Neuronal stem cell (in vitro differentiated cells): ENCODE measurements at regions not wholly inside any gene's neighbourhood (a gene's known extent, or its start where the extent isn't known, plus 50 kb on each side); places are given as distances from the start of the nearest gene placed in this dataset.

Source experiments
- DNase-seq: peaks from one replicate; pipeline ENCODE4 v3.0.0-alpha.2; 2013; ENCODE audit warnings: low spot score
- H2AFZ ChIP-seq: one replicate; pipeline ENCODE4 v1.6.1; 2013; ENCODE audit warnings: mild to moderate bottlenecking, low read length, inconsistent platforms
- H2AK5ac ChIP-seq: 2 replicates; pipeline ENCODE4 v1.6.1; 2013; ENCODE audit warnings: low read depth, mild to moderate bottlenecking, inconsistent platforms, low read length, moderate library complexity, mixed read lengths
- H2BK120ac ChIP-seq: 2 replicates; pipeline ENCODE4 v1.6.1; 2013; ENCODE audit warnings: low read depth, mild to moderate bottlenecking, inconsistent platforms, low read length, moderate library complexity, mixed read lengths
- H2BK12ac ChIP-seq: one replicate; pipeline ENCODE4 v1.6.1; 2013; ENCODE audit warnings: low read length, inconsistent platforms
- H2BK15ac ChIP-seq: 2 replicates; pipeline ENCODE4 v1.6.1; 2013; ENCODE audit warnings: mild to moderate bottlenecking, low read length, inconsistent platforms, mixed read lengths
- H2BK5ac ChIP-seq: one replicate; pipeline ENCODE4 v1.6.1; 2013; ENCODE audit warnings: inconsistent platforms, mild to moderate bottlenecking, low read length, moderate library complexity
- H3K14ac ChIP-seq: one replicate; pipeline ENCODE4 v1.6.1; 2013; ENCODE audit warnings: low read length, inconsistent platforms
- H3K18ac ChIP-seq: 2 replicates; pipeline ENCODE4 v1.6.1; 2013; ENCODE audit warnings: low read length, inconsistent platforms
- H3K23ac ChIP-seq: 2 replicates; pipeline ENCODE4 v1.6.1; 2013; ENCODE audit warnings: low read depth, mild to moderate bottlenecking, mixed read lengths, low read length, inconsistent platforms; ENCODE audit not compliant: poor library complexity
- H3K27ac ChIP-seq: replicated peaks from 3 replicates; pipeline ENCODE4 v1.5.1; 2013; ENCODE audit warnings: low read length, inconsistent platforms
- H3K27me3 ChIP-seq, 3 experiments: 2 replicates each; pipeline ENCODE4 v1.6.1; 2013; ENCODE audit warnings: low read length in 3 of 3, mild to moderate bottlenecking in 2 of 3, inconsistent platforms in 1 of 3, low read depth in 1 of 3, mixed read lengths in 1 of 3, moderate library complexity in 1 of 3; ENCODE audit not compliant: control insufficient read depth in 3 of 3, insufficient read depth in 3 of 3
- H3K36me3 ChIP-seq, 2 donors: replicated peaks in 1 of 2; 2 replicates each; pipeline ENCODE4 v1.6.1; 2013; ENCODE audit warnings: low read length in 2 of 2; ENCODE audit not compliant: control insufficient read depth in 2 of 2, insufficient read depth in 2 of 2
- H3K4ac ChIP-seq: 2 replicates; pipeline ENCODE4 v1.6.1; 2013; ENCODE audit warnings: inconsistent platforms, mild to moderate bottlenecking, low read length, moderate library complexity
- H3K4me1 ChIP-seq, 2 donors: 1 replicate in 1 of 2; 2 replicates in 1 of 2; pipeline ENCODE4 v1.6.1; 2013; ENCODE audit warnings: low read length in 2 of 2, low read depth in 1 of 2; ENCODE audit not compliant: control insufficient read depth in 2 of 2, insufficient read depth in 1 of 2
- H3K4me2 ChIP-seq: one replicate; pipeline ENCODE4 v1.6.1; 2013; ENCODE audit warnings: mild to moderate bottlenecking, low read length, inconsistent platforms; ENCODE audit not compliant: insufficient read depth, poor library complexity, severe bottlenecking
- H3K4me3 ChIP-seq, 2 donors: 2 replicates each; pipeline ENCODE4 v1.5.1; 2013; ENCODE audit warnings: low read length in 2 of 2, mild to moderate bottlenecking in 2 of 2, inconsistent platforms in 1 of 2, moderate library complexity in 1 of 2
- H3K79me1 ChIP-seq: one replicate; pipeline ENCODE4 v1.6.1; 2013; ENCODE audit warnings: low read depth, mild to moderate bottlenecking, inconsistent platforms, low read length, moderate library complexity
- H3K9ac ChIP-seq: one replicate; pipeline ENCODE4 v1.6.1; 2013; ENCODE audit warnings: mild to moderate bottlenecking, low read depth, low read length, inconsistent platforms; ENCODE audit not compliant: poor library complexity
- H3K9me3 ChIP-seq, 2 donors: replicated peaks in 1 of 2; 2 replicates each; pipeline versions ENCODE3 to v1.6.1; 2013; ENCODE audit warnings: low read length in 2 of 2, mild to moderate bottlenecking in 2 of 2, inconsistent platforms in 1 of 2, low read depth in 1 of 2, mixed read lengths in 1 of 2, moderate library complexity in 1 of 2; ENCODE audit not compliant: control insufficient read depth in 2 of 2, insufficient read depth in 1 of 2
- H4K8ac ChIP-seq: one replicate; pipeline ENCODE4 v1.6.1; 2013; ENCODE audit warnings: low read depth, mild to moderate bottlenecking, inconsistent platforms, low read length, moderate library complexity
- H4K91ac ChIP-seq: one replicate; pipeline ENCODE4 v1.6.1; 2013; ENCODE audit warnings: low read length, low read depth, mild to moderate bottlenecking, inconsistent platforms; ENCODE audit not compliant: poor library complexity
- WGBS, 2 donors: extraction: QIAGEN DNeasy Blood & Tissue Kit; methylation state at CpG; one replicate each; pipeline ENCODE4 v1.1.7; 2013; ENCODE audit warnings: missing lambda C conversion rate in 2 of 2, mixed read lengths in 1 of 2; ENCODE audit not compliant: insufficient read length in 2 of 2, insufficient replicate concordance in 1 of 2; ENCODE audit errors: extremely low coverage in 2 of 2; 5-methylcytosine and 5-hydroxymethylcytosine counted together

DNA sequence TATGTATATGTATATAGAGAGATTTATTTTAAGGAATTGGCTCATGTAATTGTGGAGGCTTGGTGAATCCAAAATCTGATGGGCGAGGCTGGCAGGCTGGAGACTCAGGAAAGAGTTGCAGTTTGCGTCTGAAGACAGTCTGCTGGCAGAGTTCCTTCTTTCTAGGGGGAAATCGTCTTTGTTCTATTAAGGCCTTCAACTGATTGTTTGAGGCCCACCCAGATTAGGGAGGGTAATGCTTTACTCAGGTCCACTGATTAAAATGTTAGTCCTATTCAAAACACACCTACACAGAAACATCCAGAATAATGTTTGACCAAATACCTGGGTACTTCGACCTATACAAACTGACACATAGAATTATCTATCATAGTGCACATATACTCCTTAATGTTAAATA, 149.5 kb downstream of the NAA11 start:
- H2BK120ac ChIP-seq = no peak overlapping the region
- no peak overlapping the region for H3K18ac ChIP-seq
- H3K4me3 ChIP-seq = no peak overlapping the region
- no peaks in the 10 kb centered on the region for H3K27me3 ChIP-seq
- no peak overlapping the region for H2BK5ac ChIP-seq
- no peak overlapping the region for H2AK5ac ChIP-seq
- peaks cover 0 to 2% of the 10 kb centered on the region in 2 donors for H3K4me1 ChIP-seq
- H3K4ac ChIP-seq = no peak overlapping the region
- no peak overlapping the region for H2AFZ ChIP-seq
- H3K9me3 ChIP-seq = no peaks in the 10 kb centered on the region
- no peak overlapping the region for H2BK12ac ChIP-seq
- no peak overlapping the region for H3K9ac ChIP-seq
- no peak overlapping the region for H3K14ac ChIP-seq
- H3K23ac ChIP-seq = no peak overlapping the region
- H3K79me1 ChIP-seq = no peaks in the 10 kb centered on the region
- no peak overlapping the region for H4K91ac ChIP-seq
- no peak overlapping the region for H3K4me2 ChIP-seq
- DNase-seq = no peak
- H4K8ac ChIP-seq = no peak overlapping the region
- no peak overlapping the region for H3K27ac ChIP-seq
- H2BK15ac ChIP-seq = no peak overlapping the region
- H3K36me3 ChIP-seq = no peaks in the 10 kb centered on the region
- no CpG with 5 or more reads among the region's 4 CpGs for WGBS, 2 donors

DNA sequence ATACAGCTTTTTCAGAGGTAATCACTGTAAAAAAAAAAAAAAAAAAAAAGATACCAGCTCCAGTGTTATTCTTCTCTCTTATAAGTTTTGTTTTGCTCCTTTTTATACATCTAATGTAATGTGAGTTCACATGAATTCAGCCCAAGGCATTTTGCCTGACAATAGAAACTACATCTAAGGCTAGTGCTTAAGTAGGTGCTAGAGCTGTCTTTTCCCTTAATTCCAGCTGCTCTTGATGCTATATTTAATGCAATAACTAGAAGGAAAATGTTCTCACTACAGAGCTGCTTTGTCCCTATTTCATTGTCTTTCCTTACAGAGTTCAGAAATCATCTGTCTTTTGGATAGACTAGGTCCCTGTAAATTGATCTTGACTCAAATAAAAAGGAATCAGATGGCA, 150.1 kb downstream of the NAA11 start:
- no peak overlapping the region for H3K4me3 ChIP-seq

DNA sequence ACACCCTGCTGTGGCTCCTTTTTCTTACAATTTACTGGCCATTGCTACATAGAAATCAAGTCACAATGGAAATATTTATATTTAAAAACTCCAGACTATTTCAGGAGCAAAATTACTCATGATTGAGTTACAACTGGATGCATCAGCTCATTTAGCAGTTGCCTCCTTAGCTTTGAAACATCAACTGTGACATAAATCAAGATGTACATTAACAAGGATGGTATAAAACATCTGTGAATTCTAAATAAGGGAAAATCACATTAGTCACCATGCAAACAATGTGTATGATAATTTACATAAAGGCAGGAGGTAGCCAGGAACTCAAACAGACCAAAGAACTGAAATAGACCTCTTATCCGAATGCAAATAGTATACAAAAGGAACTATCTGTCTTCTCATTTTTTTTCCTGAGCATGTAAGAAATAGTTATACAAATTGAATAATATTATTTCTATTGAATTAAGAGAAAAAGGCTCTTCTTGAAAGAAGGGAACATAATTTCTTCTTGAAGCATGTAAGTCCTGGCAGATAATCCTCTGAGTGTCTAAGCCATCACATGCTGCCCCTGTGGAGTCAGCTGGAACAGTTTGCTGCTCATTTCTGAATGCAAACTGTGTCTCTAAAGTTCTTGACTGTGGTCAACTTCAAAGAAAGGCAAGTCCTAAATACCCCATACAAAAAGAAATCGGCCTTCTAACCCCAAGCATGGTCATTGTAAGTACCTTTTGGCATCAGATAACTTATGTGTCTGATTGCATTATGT, 151.2 kb downstream of the NAA11 start:
- Histone ChIP-seq H3K27ac (no peak overlapping the region), H3K79me1 (no peaks in the 10 kb centered on the region), H4K8ac (no peak overlapping the region), H3K18ac (no peak overlapping the region), H3K4me2 (no peak overlapping the region), H3K27me3 (no peaks in the 10 kb centered on the region), H3K4me3 (no peak overlapping the region), H3K4me1 (peaks cover 0 to 2% of the 10 kb centered on the region in 2 donors), H3K4ac (no peak overlapping the region), H3K14ac (no peak overlapping the region), H2BK12ac (no peak overlapping the region), H3K9me3 (no peaks in the 10 kb centered on the region), H3K36me3 (no peaks in the 10 kb centered on the region), H2BK15ac (no peak overlapping the region), H4K91ac (no peak overlapping the region), H2AFZ (peak overlapping the region; percentile 19), H2AK5ac (no peak overlapping the region), H3K9ac (no peak overlapping the region), H2BK120ac (no peak overlapping the region), H3K23ac (no peak overlapping the region), H2BK5ac (no peak overlapping the region)
- no CpG with 5 or more reads among the region's 2 CpGs for WGBS, 2 donors
- no peak for DNase-seq

More for the DNA sequence above, 150.1 kb downstream of the NAA11 start:
- Histone ChIP-seq H3K27ac (no peak overlapping the region), H2AK5ac (no peak overlapping the region), H3K9me3 (no peaks in the 10 kb centered on the region), H3K27me3 (no peaks in the 10 kb centered on the region), H2BK120ac (no peak overlapping the region), H3K4me1 (peaks cover 0 to 2% of the 10 kb centered on the region in 2 donors), H3K23ac (no peak overlapping the region), H3K4me2 (no peak overlapping the region), H2BK5ac (no peak overlapping the region), H4K91ac (no peak overlapping the region), H2BK12ac (no peak overlapping the region), H2BK15ac (no peak overlapping the region), H4K8ac (no peak overlapping the region), H3K4ac (no peak overlapping the region), H3K14ac (no peak overlapping the region), H3K79me1 (no peaks in the 10 kb centered on the region), H3K18ac (no peak overlapping the region), H2AFZ (no peak overlapping the region), H3K36me3 (no peaks in the 10 kb centered on the region), H3K9ac (no peak overlapping the region)
- DNase-seq = no peak

DNA sequence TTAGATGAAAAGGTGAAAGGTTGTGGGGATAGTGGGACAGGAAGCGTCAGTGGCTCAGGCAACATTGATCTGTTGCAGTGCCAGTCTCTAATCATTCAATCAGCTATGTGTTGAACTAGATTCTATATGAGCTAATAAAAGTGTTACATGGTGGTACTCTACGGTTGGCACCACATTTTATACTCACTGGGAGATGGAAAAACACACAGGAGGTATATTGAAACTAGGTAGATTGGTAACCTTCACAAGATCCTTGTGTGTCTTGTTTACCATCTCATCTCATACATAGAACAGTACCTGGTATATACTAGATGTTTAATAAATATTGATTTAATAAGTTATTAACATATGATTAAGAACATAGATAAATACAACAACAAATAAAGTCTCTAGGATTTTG, 152.7 kb downstream of the NAA11 start:
- H2BK12ac ChIP-seq = no peak overlapping the region
- no peak overlapping the region for H3K4me2 ChIP-seq
- H3K79me1 ChIP-seq = no peaks in the 10 kb centered on the region
- WGBS, 2 donors = no CpG with 5 or more reads among the region's 2 CpGs
- H3K9ac ChIP-seq = no peak overlapping the region
- no peak overlapping the region for H2AFZ ChIP-seq
- H2BK5ac ChIP-seq = no peak overlapping the region
- no peak overlapping the region for H3K27ac ChIP-seq
- no peak overlapping the region for H3K18ac ChIP-seq
- H3K27me3 ChIP-seq = no peaks in the 10 kb centered on the region
- H3K4ac ChIP-seq = no peak overlapping the region
- H3K4me3 ChIP-seq = no peak overlapping the region
- no peak overlapping the region for H4K91ac ChIP-seq
- no peak overlapping the region for H4K8ac ChIP-seq
- H3K9me3 ChIP-seq = no peaks in the 10 kb centered on the region
- H2BK120ac ChIP-seq = no peak overlapping the region
- no peak overlapping the region for H2AK5ac ChIP-seq
- peaks cover 0 to 2% of the 10 kb centered on the region in 2 donors for H3K4me1 ChIP-seq
- no peak overlapping the region for H2BK15ac ChIP-seq
- no peak overlapping the region for H3K14ac ChIP-seq
- H3K36me3 ChIP-seq = no peaks in the 10 kb centered on the region
- no peak overlapping the region for H3K23ac ChIP-seq
- no peak for DNase-seq
